ENCODE measurements at regions not wholly inside any gene's neighbourhood (a gene's known extent, or its start where the extent isn't known, plus 50 kb on each side); places are given as distances from the start of the nearest gene placed in this dataset.

DNA sequence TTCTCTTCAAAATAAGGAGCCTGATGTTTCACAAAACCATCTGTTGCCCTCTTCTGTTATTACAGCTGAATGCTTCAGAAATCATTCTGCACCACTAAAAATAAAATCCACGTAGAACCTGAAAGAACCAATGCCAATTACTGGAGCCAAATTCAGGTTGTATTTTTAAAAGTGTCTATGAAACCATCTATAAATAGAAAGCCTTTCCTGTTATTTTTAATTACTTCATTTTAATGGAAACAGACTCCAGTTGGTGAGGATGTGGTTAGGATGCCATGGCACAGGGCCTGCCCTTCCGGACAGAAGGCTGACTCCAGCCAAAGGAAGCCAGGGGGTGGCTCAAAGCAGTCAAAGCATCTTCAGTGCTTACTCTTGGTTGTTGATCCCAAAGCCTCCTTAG lies 119.8 kb downstream of the TENT4A start:
- no peak for DNase-seq (ENCODE audit: low read depth)

DNA sequence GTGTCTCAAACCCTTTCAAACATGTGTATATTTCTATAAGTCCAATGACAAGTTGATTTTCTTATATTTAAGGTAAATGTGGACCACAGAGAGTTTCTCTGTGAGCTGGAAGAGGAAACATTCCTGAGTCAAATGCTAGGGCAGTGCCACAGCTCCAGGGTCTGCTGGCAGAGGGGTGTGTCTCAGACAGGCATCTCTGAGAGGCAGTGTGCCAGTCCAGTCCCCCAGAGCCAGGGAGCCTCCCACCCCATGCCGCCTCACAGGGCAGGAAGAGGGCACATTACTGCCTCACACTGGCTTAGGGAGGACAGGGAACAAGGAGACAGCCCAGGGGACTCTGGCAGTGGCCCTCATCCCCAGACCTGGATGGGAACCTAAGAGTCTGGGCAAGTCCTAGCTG lies 120.2 kb downstream of the TENT4A start:
- no peak for DNase-seq (ENCODE audit: low read depth)

DNA sequence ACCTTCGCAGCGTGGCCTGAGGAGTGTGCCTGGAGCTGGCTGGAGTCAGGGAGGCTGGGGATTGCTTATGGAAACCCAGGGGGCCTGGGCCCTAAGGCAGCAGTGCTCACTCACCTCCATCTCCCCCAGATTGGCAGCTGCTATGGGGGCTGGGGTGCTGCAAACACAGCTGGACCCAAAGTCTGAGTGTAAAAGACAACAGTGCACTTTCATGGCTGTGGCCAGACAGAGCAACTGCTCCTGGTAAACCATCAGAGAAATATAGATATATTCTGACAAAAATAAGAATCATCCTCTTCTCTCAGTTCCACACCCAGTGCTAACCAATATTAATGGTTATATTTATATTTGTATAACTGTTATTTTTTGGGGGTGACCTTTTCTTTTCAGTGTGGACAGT lies 123.9 kb downstream of the TENT4A start:
- DNase-seq (ENCODE audit: low read depth) = no peak

DNA sequence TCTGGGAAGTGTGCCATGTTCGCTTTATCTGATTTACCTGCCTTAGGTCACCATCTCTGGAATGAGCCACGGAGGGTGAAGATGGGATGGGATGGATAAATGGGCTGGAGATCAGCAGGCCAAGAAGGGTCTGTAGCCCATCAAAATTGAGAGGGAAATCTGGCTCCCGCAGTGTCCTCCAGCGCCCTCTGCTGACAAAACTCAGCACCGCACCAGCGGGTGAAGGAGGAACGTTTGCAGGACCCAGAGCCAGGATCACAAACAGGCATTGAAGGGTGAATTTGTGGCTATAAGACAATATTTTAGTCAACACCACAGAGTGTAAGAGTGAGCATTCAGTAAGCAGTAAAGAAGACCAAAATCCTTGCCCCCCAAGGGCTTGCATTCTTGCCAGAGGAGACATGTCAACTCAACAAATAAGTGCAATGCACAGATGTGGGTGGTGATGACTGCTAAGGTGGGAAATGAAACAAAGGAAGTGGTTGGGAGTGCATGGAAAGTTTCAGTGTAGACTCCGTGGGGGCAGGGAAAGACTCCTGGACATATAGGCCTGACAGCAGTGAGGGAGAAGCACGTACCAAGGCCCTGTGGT lies 124.4 kb downstream of the TENT4A start:
- DNase-seq (ENCODE audit: low read depth) = peak; percentile 19

DNA sequence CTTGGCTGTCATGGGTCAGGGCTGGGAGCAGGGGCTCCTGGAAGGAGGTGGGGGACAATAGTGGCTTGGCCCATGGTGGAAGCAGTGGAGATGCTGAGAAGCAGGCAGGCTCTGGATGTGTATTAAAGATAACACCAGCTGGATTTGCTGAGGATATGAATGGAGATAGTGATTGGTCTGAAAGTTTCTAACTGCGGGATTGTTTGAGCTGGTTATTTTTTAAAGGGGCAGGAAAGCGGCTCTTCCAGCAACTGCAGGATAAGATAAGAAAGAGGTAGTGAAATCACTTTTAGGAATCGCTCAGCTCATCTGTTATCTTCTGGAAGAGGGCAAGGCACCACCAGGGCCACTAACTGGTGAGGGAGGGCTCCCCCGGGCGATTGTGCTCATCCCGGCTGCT lies 125.5 kb downstream of the TENT4A start:
- no peak for DNase-seq (ENCODE audit: low read depth)

DNA sequence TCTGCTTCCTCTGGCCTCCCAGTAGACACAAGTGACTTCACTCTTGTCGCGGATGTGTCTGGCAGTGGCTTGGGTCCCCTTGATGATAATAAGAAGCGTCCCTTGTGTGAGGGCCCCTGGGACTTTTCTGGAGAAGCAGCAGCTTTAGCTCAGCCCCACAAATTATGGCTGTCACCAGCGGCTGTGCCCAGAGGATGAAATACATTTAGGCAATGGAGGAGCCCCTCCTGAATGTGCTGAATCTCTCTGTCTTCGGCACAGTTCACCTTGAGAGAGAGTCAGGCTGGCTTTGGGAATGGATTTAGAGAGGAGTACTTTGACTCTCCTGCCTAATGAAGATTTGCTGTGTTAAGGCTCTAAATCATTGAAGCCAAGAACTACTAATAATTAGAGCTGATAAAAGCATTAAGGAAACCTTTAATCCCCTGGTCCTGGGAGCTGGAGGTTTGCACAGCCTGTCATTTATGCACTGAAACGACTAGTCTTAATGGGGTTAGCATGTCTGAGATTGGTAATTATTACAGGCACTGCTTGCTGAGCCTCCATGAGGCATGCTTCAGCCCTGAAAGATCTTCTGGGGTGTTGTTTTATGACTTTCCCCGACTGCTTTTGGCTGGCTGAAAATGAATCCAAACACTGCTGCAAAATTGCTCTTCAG lies 127.0 kb downstream of the TENT4A start:
- no peak for DNase-seq (ENCODE audit: low read depth)

DNA sequence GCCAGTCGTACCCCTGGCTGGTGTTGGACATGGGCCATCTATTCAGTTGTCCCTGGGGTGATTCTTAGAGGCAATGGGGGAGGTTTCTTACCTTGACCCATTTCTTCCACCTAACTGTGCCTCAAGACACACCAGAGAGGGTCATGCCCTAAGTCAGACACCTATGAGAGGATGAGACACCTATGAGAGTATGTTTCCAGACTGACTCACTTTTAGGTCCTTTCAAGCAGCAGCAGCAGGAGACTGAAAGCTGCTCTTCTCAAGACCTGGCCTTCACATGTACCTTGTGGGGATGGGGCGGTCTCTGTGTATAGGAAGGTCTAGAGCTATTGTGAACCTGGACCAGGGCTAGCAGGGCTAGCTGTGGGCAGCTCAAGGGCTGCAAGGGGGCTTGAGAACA lies 130.1 kb downstream of the TENT4A start:
- DNase-seq (ENCODE audit: low read depth) = no peak

DNA sequence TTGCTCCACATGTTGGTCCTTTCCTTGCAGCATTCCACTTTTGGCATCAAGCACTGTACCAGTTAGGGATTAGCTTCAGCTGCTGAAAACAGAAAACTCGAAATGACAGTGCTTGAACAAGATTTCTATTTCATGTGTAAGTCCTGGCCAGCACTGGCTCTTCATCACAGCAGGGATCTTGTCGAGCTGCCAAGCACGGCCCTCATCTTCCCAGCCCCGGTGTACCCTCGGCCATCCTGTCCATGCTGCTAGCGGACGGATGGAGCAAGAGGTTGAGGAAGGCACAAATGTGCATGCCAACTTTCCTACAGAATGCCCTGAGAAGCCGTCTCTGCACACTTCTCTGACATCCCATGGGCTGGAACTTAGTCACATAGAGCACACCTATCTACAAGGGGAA lies 130.6 kb downstream of the TENT4A start:
- DNase-seq (ENCODE audit: low read depth) = no peak

DNA sequence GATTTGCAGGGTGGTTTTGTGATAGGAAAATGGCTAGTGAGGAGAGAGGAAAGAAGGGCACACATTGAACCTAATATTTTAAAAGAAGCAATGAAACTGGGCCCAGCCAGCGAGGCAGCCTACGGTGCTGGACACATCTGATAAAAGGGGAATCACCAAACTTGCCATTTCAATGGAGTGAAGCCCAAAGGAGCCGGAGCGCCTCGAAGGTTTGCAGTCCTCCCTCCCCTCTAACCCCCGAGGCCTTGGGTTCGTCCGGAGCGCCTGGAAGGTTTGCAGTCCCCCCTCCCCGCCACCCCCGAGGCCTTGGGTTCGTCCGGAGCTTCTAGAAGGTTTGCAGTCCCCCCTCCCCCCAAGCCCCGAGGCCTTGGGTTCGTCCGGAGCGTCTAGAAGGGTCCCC lies 132.6 kb downstream of the TENT4A start:
- no peak for DNase-seq (ENCODE audit: low read depth)

DNA sequence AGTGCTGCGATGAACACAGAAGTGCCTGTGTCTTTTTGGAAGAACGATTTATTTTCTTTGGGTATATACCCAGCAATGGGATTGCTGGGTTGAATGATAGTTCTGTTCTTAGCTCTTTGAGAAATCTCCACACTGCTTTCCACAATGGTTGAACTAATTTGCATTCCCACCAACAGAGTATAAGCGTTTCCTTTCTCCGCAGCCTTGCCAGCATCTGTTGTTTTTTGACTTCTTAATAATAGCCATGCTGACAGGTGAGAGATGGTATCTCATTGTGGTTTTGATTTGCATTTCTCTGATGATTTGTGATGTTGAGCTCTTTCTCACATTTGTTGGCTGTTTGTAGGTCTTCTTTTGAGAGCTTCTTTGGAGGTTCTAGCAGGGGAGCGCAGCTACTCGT lies 134.6 kb downstream of the TENT4A start:
- no peak for DNase-seq (ENCODE audit: low read depth)

DNA sequence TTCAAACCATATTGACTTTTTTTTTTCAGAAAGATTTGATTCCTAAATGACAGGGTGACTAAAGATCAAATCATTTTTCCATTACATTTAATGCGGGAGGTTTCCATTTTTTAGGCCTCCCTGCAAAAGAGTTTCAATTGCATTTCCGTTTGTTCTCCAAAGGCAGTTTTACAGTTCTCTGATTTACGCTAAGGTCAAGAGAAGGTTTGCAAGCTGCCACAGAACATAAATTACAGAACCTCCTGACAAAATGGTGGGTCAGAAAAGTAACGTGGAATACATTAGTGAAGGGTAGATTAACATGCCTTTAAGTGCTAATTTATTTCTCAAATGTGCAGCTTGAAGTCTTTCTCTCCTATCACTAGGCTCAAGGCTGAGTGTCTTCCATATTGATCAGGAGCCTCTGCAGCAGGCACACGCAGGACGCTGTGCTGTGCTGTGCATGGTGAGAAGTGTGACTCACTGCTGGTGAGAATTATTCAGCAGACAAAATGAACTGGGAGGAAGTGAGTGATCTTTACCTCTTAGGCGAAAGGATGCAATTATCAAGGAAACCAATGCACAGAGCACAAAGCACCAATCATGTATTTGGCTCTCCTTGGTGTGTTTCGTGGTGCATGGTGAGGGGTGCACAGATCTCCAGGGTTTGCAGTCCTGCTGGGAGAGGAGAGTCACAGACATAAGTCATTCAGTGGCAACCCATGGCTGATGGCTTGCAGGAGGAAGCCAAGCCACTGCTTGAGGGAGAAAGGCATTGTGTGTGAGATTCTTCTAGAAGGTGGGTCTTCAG lies 136.3 kb downstream of the TENT4A start:
- DNase-seq (ENCODE audit: low read depth) = no peak

DNA sequence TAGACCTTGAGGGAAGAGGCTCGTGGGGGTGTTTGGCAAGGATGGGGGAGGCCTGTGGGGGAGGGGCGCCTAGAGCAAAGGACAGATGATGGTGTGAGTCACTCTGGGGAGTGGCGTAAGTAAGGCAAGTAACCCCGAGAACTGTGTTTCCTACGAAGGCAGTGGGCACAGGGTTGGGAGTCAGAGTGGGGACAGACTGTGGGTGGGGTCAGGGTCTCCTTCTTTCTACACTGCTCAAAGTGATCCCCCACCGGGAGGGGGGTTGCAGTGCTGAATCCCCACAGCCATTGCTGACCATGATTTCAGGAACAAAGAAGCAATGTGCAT lies 136.8 kb downstream of the TENT4A start:
- no peak for DNase-seq (ENCODE audit: low read depth)

DNA sequence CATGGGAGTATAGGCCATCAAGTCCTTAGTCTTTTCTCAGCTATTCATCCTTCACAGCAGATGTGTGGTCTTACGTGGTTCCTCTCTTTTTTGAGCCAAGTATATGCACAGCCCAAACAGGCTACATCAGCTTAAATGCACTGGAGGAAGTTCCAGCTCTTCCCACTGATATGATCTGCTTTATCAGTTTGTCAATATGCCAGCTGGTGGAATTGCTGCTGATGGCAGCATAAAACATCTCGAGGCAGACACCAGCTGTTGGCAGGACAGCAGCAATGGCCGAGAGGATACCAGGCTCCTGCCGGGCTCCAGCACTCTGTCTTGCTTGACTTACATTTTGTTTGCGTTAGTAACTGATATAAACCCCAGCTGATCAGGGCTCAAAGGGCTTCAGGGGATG lies 143.4 kb downstream of the TENT4A start:
- DNase-seq (ENCODE audit: low read depth) = no peak

DNA sequence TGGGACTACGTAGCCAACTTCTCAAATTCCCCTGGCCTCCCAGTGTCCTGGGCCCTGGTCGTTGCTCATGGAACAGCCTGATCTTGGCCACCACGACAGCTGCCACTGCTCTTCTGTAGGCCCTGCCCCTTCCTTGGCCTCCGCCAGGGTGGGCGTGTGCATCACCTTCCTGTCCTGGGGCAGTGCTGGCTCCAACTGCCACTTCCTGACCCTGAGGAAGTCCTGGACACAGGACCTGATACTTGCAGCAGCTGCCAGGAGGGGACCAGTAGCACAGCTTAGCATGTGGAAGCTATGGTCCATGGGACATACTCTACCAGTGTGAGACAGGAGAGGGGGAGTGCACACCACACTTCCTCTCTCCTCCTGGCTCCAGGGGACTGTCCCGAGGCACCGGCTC lies 145.2 kb downstream of the TENT4A start:
- no peak for DNase-seq (ENCODE audit: low read depth)

DNA sequence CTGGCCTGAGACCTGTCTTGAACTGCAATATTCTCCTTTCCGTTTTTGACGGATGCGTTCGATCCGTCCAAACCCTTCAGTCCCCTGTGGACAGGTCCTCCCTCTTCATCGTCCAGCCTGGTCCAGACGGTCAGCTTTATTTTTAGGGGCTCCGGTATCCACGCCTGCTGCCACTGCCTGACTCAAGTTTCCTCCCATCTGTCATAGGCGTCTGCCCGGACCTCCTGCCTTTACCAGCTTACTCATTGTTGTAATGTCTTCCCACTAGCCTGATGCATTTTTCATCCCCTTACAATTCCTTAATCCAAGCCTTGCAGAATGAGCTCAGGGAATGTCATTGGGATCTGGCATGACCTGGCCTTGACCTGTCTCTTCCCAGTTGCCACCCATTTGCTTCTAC lies 145.8 kb downstream of the TENT4A start:
- no peak for DNase-seq (ENCODE audit: low read depth)

DNA sequence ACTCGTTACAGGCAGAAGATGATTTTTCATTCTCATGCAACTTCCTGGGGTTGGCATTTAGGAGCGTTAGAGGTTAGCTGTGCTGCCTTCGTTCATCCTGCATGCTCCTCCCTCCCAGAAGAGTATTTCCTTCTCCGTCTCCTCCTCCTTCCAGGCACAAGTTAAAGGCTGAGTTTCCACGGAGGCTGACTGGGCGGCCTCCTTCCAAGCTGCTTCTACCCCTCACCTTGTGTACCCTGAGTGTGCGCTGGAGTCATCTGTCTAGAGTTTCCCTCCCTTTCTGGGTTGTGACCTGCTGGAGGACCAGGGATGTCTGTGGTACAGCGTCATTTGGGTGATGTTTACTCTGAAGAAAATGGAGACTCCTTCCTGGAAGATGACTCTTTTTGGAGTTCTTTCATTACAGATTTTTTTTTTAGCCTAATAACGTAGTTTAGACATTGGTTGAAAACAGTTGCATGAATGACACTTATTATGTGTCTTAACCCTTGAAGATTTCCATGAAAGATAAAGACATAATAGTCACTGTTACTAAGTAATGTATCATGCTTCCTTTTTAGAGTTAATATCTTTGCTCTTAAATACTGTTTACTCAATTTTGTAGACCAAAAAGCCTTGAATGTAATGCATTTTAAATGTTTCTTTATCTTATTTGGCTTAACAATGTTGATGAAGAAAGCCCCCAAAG lies 146.9 kb downstream of the TENT4A start:
- DNase-seq (ENCODE audit: low read depth) = no peak

DNA sequence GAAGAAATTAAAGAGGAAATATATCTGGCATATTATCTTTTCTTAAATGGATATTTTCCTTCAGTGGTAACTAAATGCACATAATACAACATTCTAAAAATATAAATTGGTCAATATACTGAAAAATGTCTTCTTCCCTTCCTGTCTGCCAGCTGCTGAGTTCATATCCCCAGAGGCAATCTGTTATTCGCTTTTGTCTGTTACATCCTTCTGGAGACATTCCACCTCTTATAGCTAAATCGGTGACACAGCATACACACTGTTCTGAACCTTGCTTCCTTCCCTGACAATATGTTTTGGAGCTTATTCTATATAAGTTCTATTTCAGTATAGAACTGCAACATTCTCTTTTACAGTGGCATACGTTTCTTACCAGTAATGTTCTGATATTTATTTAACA lies 147.8 kb downstream of the TENT4A start:
- DNase-seq (ENCODE audit: low read depth) = no peak

DNA sequence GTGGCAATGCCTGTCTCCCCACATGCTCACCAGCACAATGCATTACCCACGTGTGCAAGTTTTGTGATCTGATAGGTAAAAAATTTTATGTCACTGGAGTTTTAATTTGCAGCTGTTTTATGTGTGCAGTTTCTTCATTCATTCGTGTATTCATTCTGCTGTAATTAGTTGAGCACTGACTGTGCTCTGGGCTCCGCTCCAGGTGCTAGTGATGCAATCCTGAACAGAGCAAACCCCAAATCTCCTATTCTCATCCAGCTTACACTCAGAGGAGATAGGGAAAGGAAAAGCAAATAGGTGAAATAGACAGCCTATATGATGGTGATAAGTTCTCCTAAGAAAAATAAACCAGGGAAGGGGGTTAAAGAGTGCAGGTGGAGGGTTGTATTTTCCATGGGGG lies 148.4 kb downstream of the TENT4A start:
- DNase-seq (ENCODE audit: low read depth) = no peak

DNA sequence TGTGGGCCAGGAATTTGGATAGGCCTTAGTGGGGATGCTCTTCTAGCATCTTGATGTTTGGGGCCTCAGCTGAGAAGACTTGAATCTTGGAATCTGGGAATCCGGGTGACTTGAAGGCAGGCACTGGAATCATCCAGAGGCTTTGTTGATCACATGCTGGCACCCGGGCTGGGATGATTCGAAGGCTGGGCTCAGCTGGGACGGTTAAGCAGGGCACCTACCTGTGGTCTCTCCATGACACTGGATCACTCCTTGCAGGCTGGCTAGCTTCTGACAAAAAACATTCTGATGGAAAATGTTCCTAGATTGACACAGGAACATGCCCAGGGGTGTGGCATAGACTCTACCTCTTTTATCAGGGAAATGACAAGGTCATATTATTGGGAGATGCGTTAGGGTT lies 149.1 kb downstream of the TENT4A start:
- no peak for DNase-seq (ENCODE audit: low read depth)

DNA sequence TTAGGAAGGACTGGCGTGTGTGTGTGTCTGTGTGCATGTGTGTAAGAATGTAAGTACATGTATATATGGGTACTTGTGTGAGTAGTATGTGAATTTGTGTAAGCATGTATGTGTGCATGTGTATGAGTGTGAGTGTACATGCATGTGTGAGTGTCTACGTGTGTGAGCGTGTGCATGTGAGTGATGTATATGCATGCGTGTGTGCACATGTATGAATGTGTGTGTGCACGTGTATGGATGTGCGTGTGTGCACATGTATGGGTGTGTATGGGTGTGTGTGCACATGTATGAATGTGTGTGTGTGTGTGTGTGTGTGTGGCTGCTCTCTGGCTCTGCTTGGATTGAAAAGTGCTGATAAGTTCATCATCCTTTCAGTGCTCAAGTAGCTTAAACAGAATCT lies 154.5 kb downstream of the TENT4A start:
- no peak for DNase-seq (ENCODE audit: low read depth)

DNA sequence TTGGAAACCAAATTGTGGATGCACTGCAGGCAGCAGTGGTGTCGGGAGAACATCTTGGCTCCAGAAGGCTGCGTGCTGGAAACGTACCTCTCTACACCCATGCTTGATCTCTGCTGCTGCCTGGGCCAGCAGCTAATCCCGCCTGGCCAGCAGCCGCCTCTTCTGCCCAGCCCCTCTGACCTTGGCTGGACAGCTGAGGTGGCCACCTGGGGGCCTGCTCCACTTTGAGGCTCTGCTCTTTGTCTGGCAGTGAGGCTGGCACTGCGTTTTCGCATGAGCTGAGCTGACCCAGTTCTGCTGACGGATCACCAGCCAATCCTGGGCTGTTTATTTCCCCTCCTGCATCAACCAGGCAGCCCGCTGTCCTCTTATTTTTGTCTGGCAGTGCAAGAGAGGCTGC lies 154.9 kb downstream of the TENT4A start:
- no peak for DNase-seq (ENCODE audit: low read depth)

DNA sequence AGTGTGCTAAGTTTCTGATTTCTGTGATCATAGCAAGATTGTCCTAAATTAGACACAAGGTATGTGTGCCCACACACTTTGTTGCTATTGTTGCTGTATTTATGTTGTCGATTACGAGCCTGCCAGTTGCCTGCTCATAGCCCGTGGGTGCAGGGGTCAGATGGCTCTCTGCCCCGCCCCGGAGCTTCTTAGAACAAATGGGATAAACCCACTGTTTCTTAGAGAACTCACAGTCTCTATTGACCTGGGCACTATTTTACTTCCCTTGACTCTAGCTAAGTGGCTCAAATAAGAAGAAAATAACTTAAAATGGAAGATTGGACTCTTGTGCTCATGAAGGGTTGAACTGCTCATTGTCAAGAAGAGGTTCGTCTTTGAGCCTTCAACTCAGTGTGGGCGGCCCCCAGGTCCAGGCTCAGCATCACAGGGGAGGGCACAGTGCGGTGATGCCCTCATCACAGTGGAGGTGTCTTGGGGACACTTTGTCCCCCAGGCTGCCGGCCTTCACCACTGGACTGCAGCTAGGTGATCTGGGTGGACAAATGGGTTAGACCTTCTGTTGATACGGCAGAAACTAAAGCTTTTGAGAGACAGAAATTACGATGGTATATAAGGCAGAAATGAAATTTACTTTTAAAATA lies 155.5 kb downstream of the TENT4A start:
- no peak for DNase-seq (ENCODE audit: low read depth)

DNA sequence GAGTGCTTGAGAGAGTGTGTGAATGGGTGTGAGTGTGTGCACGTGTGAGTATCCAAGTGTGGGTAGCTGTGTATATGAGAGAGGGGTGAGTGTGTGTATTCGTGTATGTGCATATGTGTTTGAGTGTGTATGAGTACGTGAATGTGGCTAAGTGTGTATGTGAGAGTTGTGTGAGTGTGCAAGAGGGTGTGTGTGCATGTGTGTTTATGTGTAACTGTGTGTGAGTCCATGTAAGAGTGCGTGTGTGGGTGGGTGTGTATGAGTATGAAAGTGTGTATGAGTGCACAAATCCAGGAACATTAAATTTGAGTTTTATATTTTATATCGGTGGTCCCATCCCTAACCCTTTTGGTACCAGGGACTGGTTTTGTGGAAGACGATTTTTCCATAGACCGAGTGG lies 156.4 kb downstream of the TENT4A start:
- no peak for DNase-seq (ENCODE audit: low read depth)

Data from activated T-cell treated with anti-CD3 and anti-CD28 coated beads for 48 hours (primary cell).